ENCODE measurements at regions not wholly inside any gene's neighbourhood (a gene's known extent, or its start where the extent isn't known, plus 50 kb on each side); places are given as distances from the start of the nearest gene placed in this dataset.
A peak's percentile ranks its signal among the peaks of the same experiment; 100 is the strongest.
"Not testable (repeated sequence)": the region's sequence is repeated elsewhere in the genome, so short reads cannot be mapped to it uniquely, and the experiment has no call there.

GRCh38 chr11:39120890-39121289 is 2338.6 kb downstream of the LRRC4C start:
- DNase-seq, result no peak

- no peak for DNase-seq
These were observed 2345.8 kb downstream of the LRRC4C start for GRCh38 chr11:39113606-39114005.

- no peak for DNase-seq
These were observed 2357.2 kb downstream of the LRRC4C start for GRCh38 chr11:39102236-39102635.

- DNase-seq, result no peak
These were observed 2381.0 kb downstream of the LRRC4C start for GRCh38 chr11:39078465-39078864.

- DNase-seq, result no peak
These were observed 2421.8 kb downstream of the LRRC4C start for GRCh38 chr11:39037611-39038010.

- DNase-seq, result no peak
These were observed 2423.4 kb downstream of the LRRC4C start for GRCh38 chr11:39036021-39036420.

GRCh38 chr11:39021539-39021938 is 2423.5 kb upstream of the RAG2 start:
- no peak for DNase-seq

- DNase-seq, result peak; percentile 71
These were observed 2413.8 kb upstream of the RAG2 start for GRCh38 chr11:39011797-39012196.

GRCh38 chr11:38990841-38991240 is 2392.8 kb upstream of the RAG2 start:
- no peak for DNase-seq

GRCh38 chr11:38990139-38990538 is 2392.1 kb upstream of the RAG2 start:
- no peak for DNase-seq

GRCh38 chr11:38988908-38989307 is 2390.9 kb upstream of the RAG2 start:
- no peak for DNase-seq

GRCh38 chr11:38972220-38972619 is 2374.2 kb upstream of the RAG2 start:
- DNase-seq, result no peak

- no peak for DNase-seq
These were observed 2373.1 kb upstream of the RAG2 start for GRCh38 chr11:38971141-38971540.

- DNase-seq, result no peak
These were observed 2370.9 kb upstream of the RAG2 start for GRCh38 chr11:38968951-38969350.

- no peak for DNase-seq
These were observed 2354.7 kb upstream of the RAG2 start for GRCh38 chr11:38952698-38953097.

GRCh38 chr11:38950867-38951266 is 2352.8 kb upstream of the RAG2 start:
- no peak for DNase-seq

GRCh38 chr11:38948392-38948791 is 2350.4 kb upstream of the RAG2 start:
- no peak for DNase-seq

GRCh38 chr11:38937709-38938108 is 2339.7 kb upstream of the RAG2 start:
- no peak for DNase-seq

- no peak for DNase-seq
These were observed 2337.9 kb upstream of the RAG2 start for GRCh38 chr11:38935941-38936340.

- DNase-seq, result no peak
These were observed 2330.0 kb upstream of the RAG2 start for GRCh38 chr11:38927993-38928392.

GRCh38 chr11:38924644-38925043 is 2326.6 kb upstream of the RAG2 start:
- no peak for DNase-seq

GRCh38 chr11:38900211-38900610 is 2302.2 kb upstream of the RAG2 start:
- DNase-seq, result peak; percentile 2

- not testable (repeated sequence) for DNase-seq
These were observed 2296.2 kb upstream of the RAG2 start for GRCh38 chr11:38894201-38894600.

- no peak for DNase-seq
These were observed 2286.3 kb upstream of the RAG2 start for GRCh38 chr11:38884145-38884865.

GRCh38 chr11:38867338-38867737 is 2269.3 kb upstream of the RAG2 start:
- no peak for DNase-seq

Measured in NCI-H446 treated with DMSO at 0.1 percent for 48 hours (cell line).